ENCODE measurements at regions not wholly inside any gene's neighbourhood (a gene's known extent, or its start where the extent isn't known, plus 50 kb on each side); places are given as distances from the start of the nearest gene placed in this dataset.
A peak's percentile ranks its signal among the peaks of the same experiment; 100 is the strongest.

- DNase-seq, result no peak
Measured at GRCh38 chr1:239322369-239322768, 64.0 kb upstream of the CHRM3 start.

DNA sequence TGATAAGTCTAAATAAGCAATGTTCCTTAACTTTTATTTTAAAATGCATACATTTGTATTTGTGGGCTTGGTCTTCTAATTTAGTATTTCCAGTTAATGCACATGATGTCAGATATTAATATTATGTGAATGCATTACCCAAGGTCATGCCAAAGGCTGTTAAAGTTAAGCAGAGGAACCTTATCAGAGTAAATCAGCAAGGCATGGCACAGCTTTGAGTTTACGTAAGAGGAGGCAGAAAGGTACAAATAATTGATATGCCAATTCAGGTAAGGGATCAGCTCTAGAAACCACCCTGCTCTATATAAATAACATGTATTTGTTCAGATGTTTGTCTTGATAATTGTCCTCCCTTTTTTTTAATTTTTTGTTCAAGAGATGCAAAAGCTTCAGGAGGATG lies 64.5 kb upstream of the CHRM3 start:
- no peak for DNase-seq

DNA sequence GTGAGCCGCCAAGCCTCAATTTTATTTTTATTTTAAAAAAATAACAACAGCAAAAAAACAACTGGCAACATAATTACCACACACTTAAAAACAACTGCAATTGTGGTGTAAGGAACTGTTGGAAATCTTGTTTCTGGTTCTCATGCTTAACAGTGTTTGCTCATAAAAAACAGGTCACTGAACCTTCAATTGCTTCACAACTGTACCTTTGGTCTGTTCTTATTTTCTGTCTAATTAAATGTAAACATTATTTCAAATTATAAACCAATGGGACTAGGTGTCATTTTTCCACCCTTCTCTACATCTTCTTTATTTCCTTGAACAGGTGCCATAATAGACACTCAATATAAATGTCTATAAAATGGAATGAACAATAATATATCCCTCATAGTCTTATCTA lies 68.4 kb upstream of the CHRM3 start:
- DNase-seq, result no peak

DNA sequence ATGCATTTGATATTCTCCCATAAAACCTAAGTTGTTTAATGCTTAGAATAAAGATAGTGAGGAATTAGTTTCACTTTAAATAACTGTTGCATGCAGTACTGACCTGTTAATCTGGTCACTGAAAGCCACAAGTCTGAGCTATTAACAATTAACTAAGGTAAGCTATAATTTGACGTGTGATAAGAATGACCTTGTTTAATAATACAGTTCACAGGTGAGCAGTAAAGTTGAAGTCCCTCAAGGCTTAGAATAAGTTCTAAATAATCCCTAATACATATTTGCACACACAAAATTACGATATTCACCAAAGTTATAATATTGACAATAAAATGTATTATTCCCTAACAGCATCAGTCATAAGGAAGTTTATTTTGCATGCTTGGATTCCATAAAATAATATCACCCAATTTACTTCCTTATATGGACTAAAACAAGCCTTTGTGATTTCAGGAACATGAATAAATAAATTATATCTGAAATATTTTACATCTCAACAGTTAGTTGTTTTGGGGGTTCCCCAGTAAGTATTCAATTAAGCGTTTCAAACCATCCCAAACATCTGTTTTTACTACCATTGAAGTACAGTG lies 70.6 kb upstream of the CHRM3 start:
- no peak for DNase-seq

GRCh38 chr1:239311331-239311730 lies 75.0 kb upstream of the CHRM3 start:
- no peak for DNase-seq

GRCh38 chr1:239308701-239309333 lies 77.6 kb upstream of the CHRM3 start:
- DNase-seq, result peak; percentile 13

DNA sequence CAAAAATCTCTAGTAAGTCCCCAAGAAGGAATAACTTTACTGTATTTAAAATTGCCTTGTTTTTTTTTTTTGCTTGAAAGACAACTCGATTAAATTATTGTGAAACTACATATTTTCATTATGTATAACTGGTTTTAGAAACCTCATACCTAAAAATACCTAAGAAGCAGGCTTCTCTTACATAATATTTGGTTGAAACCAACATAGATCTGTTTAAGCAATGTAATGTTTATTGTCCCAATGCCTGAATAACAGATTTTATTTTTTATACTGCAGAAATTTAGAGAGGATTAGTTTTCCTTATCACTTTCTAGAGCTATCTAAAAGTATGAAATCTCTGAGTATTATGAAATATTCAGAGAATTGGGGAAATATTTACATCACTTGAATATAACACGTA lies 78.5 kb upstream of the CHRM3 start:
- no peak for DNase-seq

DNA sequence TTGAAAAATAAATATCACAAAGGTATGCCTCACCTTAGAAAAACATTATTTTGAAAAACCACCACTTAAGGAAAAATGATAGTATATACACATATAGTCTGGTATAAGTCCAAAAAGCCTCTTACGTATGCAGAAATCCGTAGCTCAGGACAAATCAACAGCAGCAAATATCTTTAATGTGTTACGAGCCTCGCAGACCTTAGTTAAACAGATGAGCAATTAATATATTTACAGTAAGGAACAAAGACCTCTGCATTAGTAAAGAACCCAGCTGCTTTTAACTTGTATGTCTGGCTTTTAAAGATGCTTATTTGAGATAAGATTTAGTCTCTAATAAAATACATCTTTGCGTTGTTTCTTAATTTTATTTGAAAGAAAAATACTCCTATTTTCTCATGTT lies 79.9 kb upstream of the CHRM3 start:
- no peak for DNase-seq

- no peak for DNase-seq
Measured at GRCh38 chr1:239303289-239303688, 83.1 kb upstream of the CHRM3 start.

GRCh38 chr1:239302696-239303095 lies 83.7 kb upstream of the CHRM3 start:
- DNase-seq, result no peak

GRCh38 chr1:239301251-239301650 lies 85.1 kb upstream of the CHRM3 start:
- DNase-seq, result no peak

GRCh38 chr1:239297910-239298309 lies 88.5 kb upstream of the CHRM3 start:
- DNase-seq, result no peak

- no peak for DNase-seq
Measured at GRCh38 chr1:239293350-239294110, 92.8 kb upstream of the CHRM3 start.

GRCh38 chr1:239288820-239289554 lies 97.4 kb upstream of the CHRM3 start:
- no peak for DNase-seq

GRCh38 chr1:239287296-239287695 lies 99.1 kb upstream of the CHRM3 start:
- no peak for DNase-seq

GRCh38 chr1:239283216-239283615 lies 103.2 kb upstream of the CHRM3 start:
- no peak for DNase-seq

DNA sequence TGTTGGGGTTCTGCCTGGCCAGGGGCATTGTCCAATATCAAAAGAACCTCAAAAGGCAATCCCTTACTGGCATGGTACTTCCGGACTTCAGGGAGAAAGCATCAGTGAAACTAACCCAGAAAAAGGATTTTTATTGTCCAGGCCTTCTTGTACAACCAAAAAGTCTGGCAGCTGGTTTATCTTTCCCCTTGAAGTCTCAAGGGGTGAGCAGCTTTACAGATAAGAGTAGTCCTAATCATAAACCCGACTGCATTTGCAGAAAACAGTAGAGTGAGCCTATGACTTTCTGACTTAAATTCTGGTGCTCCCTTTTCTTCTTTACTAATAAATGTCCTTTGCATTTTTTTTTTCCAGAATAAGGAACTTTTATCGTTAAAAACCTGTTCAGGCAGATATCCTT lies 104.0 kb upstream of the CHRM3 start:
- no peak for DNase-seq

- no peak for DNase-seq
Measured at GRCh38 chr1:239276051-239276450, 110.3 kb upstream of the CHRM3 start.

DNA sequence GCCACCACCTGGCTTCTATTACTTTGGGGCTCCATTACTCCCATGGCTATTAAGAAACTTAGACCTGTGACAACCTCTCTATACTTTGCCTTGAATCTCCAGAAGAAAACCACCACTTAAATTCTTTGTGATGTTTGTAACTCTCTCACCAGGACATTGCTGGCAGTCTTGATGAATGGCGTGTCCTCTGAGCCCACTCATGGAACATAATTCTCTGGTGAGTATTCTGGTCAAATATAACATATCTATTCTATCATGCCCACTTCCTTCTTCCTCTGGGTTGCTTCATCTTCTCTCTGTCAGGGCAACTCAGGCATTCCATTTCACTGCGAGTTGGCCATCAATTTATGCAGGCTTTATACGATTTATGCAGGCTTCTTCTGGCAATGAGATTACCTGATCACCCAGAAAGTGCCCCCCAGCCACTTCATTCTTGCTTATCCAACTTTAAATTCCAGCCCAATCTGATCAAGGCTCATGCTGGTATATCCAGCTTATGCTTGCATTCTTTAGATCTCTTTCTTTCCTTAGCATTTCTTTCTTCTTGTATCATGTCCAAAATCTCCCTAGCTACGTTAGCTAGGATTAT lies 112.0 kb upstream of the CHRM3 start:
- no peak for DNase-seq

DNA sequence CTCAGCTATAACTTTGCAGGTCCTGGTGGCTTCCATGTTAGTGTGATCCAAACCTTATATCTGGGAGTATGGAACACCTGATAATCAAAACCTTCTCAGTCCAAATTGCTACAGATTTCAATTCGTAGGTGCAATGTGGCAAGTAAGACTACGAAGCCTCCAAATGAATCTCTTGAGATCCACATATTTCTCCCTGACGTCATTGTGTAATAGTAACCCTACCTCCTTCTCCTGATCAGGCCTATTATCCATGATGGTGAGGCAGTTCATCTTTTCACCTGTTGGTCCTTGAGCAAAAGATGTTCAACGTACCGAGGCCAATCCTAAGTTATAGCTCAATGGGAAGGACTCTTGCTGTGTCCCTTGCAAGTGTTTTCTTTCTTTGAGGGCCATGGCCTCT lies 115.9 kb upstream of the CHRM3 start:
- no peak for DNase-seq

GRCh38 chr1:239269706-239270105 lies 116.7 kb upstream of the CHRM3 start:
- DNase-seq, result no peak

DNA sequence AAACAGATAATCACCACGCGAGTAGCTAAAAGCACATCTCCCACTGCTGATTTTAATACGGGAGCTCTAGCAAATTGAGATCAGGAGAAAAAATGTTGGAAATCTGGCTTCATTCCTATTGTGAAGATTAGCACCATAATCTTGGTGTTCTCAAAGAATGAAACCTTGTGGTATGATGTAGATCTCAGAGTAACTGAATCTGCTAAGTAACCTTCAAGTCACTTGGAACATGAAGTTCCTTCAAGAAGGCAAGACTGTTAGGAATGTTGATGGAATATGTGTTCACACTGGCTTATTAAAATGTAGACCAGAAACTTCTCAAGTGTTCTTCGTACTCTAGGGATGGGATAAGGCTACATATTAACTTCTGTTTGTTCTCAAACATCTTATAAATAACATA lies 117.4 kb upstream of the CHRM3 start:
- no peak for DNase-seq

GRCh38 chr1:239268007-239268406 lies 118.4 kb upstream of the CHRM3 start:
- no peak for DNase-seq

Data from stimulated activated CD4-positive, alpha-beta T cell treated with anti-CD3 and anti-CD28 coated beads, Interleukin-12 subunit alpha, Interleukin-12 subunit beta, amount 100 ng/mL, for 4 hours (primary cell).